ENCODE measurements at regions not wholly inside any gene's neighbourhood (a gene's known extent, or its start where the extent isn't known, plus 50 kb on each side); places are given as distances from the start of the nearest gene placed in this dataset.

DNA sequence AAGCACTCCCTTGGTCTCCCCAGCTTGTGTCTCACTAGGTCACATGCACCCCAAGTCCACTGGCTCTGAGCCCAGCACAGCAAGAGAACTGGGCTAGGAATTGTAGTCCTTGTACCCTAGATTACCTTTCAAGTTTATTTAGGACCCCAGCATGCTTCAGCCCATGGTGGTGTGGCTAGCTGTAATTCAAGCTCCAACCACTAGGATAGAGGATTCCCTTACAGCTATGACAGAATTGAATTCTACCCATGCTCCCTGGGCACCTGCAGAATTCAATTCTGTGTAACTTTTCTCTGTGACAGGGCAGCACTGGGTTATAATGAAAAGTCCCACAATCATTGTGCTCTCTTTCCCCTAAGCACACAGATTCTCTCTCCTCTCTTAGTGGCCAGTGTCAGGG is 253.8 kb upstream of the DMD start:
- no peak for DNase-seq

DNA sequence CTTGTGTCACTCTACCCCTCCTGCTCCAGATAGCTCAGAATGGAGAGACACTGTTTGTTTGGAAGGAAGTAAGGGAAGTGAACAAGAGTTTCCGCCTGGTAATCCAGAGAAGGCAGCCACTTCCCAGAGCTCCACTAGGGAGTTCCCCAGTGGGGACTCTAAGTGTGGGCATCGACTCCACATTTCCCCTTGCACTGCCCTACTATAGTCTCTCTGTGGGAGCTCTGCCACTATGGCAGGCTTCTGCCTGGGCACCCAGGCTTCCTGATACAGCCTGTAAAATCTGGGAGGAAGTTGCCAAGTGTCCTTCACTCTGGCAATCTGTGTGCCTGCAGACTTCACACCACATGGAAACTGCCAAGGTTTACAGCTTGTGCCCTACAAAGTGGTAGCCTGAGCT is 245.8 kb upstream of the DMD start:
- DNase-seq: no peak

DNA sequence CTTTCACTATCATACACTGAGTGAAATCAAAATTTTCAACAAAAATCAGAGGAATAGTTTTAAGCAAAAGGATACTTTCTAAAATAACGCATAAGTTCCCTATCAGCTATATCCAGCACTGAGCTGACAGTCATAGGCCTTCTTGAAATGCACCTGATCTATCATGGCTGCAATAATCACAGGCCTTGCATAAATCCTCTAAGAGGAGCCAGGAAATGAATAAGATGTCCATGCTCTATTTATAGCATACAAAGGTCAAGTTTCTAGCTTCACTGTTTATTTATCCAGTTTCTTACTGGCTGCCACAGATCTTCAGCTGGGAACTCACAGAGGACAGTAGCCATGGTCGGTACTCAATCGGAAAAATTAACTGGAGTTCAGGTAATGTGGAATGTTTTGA is 235.9 kb upstream of the DMD start:
- no peak for DNase-seq

DNA sequence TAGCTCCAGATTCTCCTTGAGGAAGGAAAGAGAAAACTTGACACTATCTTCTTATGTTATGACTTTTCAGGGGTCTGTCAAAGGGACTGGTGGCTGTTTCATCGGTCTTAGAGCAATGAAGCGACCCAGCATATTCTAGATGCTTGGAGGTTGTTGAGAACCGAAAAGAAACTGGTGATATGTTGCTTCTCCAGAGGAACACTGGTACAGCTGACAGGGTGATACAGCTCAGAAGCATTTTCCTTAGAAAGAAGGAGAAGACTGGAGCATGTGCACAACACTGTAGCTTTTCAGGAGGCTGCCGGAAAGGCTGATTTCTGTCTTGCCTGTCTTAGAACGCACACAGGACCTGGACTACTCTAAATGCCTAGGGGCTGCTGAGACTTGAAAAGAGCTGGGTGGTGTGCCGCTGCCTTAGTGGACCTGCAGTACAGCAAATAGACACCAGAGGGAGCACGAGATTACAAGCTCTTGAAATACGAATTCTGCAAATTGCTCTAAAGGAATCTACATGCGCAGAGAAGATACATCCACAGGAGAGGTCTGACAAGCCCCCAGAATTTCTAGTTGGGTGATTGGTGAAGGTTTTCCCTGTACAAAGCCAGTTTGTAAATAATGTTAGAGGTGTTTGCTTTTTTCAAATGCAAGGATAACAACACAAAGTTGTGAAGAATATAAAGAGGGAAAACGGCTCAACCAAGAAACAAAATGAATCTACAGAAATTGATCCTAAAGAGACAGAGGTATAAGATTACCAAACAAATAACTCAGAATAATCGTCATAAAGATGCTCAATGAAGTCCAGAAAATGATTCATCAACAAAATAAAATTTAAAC is 223.1 kb upstream of the DMD start:
- peak; percentile 12 for DNase-seq

DNA sequence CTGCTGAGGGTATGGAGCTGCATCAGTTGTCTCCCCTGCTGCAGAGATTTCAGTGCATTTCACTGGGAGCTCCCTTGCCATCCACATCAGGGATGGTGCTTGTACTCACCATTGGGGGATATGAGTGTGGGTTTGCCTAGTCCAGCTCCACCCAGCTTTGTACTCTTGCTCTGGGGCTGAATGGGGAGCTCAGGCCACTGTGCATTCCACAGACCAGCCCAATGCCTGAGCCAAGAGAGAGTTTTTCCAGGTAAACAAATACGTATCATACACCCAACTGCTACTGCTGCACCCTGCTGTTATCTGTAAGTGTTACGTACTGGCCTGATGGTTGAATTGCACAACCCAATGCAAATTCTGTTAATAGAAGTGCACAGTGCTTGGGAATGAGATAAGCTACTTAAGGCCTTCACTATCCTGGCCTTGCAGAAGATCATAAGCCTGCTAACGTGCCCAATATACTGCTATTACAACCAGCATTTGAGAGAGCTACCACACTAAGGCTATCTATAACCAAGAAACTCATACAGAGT is 205.0 kb upstream of the DMD start:
- DNase-seq: no peak

DNA sequence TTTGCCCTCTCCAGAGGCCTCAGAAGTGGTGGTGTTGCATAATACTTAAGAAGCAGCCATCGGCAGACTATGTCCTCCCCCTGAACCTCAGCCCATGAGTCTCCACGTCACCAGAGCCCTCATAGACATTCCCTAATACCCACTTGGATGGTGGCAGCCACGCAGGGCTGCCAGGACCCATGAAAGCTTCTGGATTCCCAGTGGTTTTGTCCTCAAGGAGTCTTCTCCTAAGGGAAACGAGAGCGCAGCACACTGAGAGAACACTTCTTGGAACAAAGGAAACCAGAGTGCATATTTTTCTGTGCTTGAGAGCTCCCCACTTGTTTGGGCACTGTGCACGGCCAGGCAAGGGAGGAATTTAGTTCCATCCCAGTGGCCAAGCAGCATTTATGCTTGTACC is 204.1 kb upstream of the DMD start:
- DNase-seq: no peak

DNA sequence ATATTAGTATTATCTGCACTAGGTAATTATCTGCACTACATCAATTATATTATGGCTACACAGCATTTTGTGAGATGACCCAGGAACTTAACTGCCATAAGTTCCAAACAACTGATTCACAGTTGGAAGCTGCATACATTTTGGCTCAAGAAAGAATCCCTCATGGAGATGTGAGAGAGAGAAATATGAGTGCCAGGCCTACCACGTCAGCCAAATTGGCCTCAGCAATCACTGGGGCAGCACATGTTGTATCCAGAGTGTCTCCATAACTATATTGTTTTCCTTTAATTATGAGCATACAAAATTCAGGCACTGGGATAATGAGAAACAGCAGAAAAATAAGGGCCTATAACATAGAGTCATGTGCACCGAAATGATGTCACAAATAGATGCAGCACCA is 174.2 kb upstream of the DMD start:
- no peak for DNase-seq

DNA sequence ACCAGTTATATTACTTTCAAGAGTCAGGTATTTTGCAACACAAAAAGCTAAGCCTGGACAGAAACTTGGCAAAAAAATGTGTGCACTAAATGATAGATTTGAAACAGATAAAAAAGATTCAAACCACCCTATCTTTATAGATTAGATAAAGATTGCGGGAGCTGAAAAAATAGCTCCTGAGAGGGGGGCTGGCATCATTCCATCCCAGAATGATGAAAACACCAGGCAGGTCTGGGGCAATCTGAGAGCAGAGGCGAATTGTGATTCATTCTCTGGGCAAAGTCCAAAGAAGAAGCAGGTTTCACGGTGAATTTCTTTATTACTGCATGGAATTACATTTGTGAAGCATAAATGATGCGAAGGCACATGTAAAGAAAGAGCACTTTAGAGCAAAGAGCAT is 168.5 kb upstream of the DMD start:
- DNase-seq: no peak

DNA sequence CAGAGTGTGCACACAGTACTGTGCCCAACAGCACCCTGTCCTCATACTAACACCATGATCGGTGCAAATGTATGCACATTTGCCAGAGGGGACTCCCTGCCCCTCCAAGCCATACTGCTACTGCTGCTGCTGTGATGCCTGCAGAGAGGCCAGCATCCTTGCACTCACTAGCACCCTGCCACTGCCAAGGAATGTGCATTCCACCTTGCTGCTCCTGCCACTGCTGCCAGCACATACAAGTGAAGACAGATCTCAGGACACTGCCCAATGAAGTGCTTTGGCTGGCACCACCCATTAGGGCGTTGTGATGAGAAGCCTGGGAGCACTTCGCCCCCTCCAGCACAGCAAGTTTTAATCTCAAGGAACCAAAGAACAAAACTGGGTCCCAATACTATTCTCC is 146.3 kb upstream of the DMD start:
- no peak for DNase-seq

DNA sequence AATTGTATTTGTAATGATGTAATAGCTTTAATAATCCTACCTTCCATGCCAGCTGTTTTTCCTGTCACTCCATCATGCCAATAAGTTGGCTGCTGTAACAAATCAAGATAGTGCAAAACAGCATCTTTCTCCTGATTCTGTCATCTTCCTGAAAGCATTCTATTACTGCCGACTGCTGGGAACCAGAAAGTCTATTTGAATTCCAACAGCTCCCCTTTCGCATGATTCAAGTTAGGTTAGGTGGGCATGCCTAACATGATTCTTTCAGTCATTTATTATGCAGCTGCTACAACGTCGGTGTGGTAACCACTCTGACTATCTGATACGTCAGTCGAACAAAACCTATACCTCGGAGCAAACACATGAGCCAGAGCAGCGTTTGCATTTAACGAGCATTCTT is 127.9 kb upstream of the DMD start:
- DNase-seq: no peak

DNA sequence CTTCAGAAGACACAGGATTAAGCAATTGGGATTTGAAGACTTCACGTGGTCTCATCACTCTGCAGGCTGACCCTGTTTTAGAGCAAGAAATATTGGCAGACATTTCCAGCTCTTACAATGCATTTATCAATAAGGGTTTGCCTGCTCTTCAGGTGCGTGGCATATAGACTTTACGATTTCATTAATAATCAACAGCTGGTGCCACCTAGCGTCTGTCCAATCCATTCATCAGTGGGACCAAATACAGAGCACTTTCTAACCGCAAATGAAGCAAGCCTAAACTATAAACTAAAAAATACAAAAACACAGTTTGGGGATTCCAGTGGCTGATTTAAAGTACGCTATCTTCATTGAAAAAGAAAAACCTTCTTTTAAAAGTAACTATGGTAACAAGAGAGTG is 125.4 kb upstream of the DMD start:
- DNase-seq: no peak

DNA sequence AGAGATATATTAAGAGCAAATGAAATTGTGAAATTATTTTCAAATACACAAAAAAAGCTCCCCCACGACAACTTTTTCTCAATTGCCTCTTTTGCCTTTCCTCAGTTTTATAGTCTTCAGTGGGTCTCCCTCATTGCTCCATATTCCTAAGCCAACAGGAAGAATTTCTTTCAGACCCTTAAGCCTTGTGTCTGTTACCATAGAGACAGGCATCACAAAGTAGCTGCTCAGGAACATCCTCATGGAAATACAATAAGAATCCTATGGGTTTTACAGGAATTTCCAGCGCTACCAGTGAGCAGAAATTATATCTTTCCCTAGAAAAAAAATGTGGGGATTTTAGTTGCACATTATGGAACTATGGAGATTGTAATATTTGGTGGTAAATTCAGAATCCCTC is 121.9 kb upstream of the DMD start:
- DNase-seq: no peak

DNA sequence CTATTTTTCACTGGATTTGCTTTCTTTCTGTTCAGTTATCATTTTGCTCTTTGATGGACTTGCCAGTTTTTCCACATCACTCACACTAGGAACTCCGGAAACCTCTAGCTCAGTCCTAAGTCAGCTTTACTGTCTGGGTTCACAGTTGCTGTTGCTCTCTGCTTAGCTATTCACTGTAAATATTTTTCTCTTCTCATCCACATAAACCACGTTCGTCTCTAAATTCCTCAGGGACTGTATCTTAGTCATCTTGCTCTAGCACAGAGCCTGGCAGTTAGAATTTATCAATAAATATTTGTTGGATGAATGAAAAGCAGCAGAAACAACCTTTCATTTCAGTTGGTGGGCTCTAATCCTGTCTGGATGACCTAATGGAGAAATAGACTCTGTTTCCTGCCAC is 119.4 kb upstream of the DMD start:
- no peak for DNase-seq

DNA sequence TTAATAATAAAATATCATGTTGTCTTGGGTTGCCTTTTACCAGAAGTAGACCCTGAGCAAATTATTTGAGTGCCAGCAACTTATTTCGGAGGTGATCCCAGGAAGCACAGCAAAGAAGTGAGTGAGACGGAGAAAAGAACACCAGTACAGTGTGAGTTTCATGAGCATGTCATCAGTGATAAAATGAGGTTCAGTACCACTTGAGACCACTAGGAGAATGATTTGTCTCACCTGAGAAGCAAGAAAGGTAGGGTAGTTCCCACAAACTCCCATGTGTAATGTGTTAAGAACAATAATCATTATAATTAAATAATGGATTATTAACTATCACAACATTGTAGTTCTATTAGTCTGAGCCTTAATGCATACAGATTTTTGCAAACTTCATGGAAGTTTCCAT is 112.8 kb upstream of the DMD start:
- DNase-seq: no peak

DNA sequence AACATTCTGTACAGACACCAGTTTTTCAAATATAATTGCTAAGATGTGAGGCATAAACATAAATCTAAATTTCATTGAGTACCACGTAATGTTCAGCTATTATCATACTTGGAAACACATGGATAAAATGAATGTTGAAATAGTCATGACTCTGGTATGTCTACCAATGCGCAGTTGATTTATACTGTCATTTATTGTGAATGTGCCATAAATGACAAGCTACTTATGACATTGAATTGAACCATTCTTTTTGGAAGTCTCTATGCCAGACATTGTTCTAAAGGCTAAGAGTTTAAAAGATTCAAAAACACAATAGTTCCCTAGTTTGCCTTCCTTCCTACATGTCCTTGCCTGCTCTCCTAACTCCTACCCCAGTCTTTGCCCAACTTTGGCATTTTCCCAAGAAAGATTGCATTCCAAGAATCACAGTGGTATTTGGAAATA is 96.6 kb upstream of the DMD start:
- DNase-seq: no peak

DNA sequence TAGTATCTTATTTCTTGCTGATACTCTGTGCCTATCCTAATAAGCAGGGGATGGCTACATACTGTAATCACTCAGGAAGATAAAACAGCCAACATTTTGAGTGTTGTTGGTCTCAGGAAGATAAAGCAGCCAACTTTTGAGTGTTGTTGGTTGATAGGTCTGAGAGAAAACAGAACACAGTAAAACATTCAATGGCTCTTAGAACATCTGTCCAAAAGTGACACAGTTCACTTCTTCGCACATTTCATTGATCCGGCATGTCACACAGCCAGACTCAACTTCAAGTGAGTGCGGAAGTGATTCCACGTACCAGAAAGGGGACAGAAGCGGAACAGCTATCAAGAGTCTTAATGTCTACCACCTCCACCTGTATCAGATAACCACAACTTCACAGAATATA is 87.3 kb upstream of the DMD start:
- DNase-seq: no peak

DNA sequence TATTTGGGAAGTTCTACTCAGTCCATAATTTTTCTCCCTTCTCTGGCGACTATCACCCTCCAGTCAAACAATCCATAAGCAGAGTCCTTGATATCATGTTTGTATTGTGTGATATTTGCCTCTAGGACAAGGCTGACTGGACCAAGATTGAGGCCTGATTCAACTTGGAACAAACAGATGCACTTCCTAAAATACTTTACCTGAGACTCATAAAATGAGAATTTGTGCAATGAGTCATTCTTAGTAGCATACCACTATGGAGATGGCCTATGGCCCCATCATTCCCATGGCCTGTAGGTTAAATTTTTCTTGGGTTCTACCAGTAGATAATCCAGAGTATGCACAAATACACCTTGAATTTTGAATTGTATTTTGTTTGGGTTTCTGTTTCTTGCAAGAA is 74.2 kb upstream of the DMD start:
- no peak for DNase-seq

DNA sequence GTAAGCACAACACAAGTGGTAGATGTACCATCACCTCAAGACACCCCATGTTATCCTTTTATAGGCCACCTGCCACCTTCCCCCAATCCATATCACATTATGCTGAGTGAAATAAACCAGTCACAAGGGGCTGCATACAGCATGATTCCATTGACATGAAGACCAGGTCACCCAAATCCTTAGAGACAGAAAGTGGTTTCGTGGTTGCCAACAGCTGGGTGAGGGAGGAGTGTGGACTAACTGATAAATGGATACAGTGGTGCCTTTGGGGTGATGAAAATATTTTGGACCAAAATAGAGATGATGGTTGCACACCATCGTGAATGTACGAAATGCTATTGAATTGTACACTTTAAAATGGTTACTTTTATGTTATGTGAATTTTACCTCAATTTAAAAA is 65.7 kb upstream of the DMD start:
- DNase-seq: no peak

DNA sequence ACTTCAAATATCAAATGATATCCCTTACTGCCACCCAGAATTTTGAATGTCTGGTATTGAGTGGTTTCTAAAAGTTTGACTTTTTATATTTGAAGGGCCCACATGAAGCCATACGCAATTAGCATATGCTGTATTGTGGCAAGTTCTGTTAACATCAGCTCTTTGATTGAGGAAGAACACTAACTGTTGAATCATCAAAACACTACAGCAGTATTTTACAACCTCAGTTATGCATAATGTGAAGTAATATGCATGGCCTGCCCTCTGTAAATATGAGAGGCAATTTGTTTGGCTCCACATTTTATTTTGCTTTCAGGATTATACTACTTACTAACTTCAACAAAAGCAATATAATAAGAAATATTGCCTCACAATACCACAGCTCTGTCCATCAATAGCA is 62.2 kb upstream of the DMD start:
- DNase-seq: no peak

DNA sequence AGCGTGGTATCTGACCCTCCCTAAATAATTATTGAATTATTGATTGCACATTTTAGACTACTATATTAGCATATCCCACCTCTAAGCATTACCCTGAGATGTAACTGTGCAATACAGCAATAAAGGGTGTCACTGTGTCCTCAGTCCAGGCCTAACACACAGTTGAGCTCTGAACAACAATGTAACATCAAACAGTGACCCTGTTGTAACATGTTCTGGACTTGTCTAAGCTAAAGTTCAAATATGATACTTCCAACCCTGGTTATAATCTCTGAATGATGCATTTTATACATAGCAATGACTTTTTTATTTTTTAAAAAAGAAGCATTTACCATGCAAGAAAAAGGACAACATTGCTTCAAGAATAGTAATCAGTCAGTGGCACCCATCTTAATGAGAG is 61.6 kb upstream of the DMD start:
- DNase-seq: no peak

Measured in T1000 (cell line).